ENCODE measurements at regions not wholly inside any gene's neighbourhood (a gene's known extent, or its start where the extent isn't known, plus 50 kb on each side); places are given as distances from the start of the nearest gene placed in this dataset.

- Histone ChIP-seq H3K36me3 (ENCODE audit: control insufficient read depth in 3 of 3, insufficient read depth in 3 of 3, low read length in 3 of 3) (no peaks in the 10 kb centered on the region), H3K27me3 (ENCODE audit: control insufficient read depth in 3 of 3, insufficient read depth in 3 of 3, low read length in 3 of 3) (no peaks in the 10 kb centered on the region), H3K4me3 (ENCODE audit: low read length in 3 of 3) (no peak overlapping the region), H3K9ac (ENCODE audit: low read depth in 1 of 3, low read length in 3 of 3) (no peak overlapping the region), H3K4me1 (ENCODE audit: control insufficient read depth in 3 of 3, insufficient read depth in 3 of 3, low read length in 3 of 3) (no peaks in the 10 kb centered on the region), H3K9me3 (ENCODE audit: control insufficient read depth in 3 of 3, low read length in 3 of 3) (no peaks in the 10 kb centered on the region), H3K27ac (ENCODE audit: low read depth, low read length) (no peak overlapping the region)
Measured at GRCh38 chr5:29697278-29697677, 1496.2 kb upstream of the CDH6 start.

GRCh38 chr5:29672678-29673077 lies 1520.8 kb upstream of the CDH6 start:
- Histone ChIP-seq H3K4me3 (ENCODE audit: low read length in 3 of 3) (no peak overlapping the region), H3K4me1 (ENCODE audit: control insufficient read depth in 3 of 3, insufficient read depth in 3 of 3, low read length in 3 of 3) (no peaks in the 10 kb centered on the region), H3K9ac (ENCODE audit: low read depth in 1 of 3, low read length in 3 of 3) (no peak overlapping the region), H3K9me3 (ENCODE audit: control insufficient read depth in 3 of 3, low read length in 3 of 3) (no peaks in the 10 kb centered on the region), H3K27ac (ENCODE audit: low read depth, low read length) (no peak overlapping the region), H3K27me3 (ENCODE audit: control insufficient read depth in 3 of 3, insufficient read depth in 3 of 3, low read length in 3 of 3) (no peaks in the 10 kb centered on the region), H3K36me3 (ENCODE audit: control insufficient read depth in 3 of 3, insufficient read depth in 3 of 3, low read length in 3 of 3) (no peaks in the 10 kb centered on the region)

- no peaks in the 10 kb centered on the region for H3K36me3 ChIP-seq (ENCODE audit: control insufficient read depth in 3 of 3, insufficient read depth in 3 of 3, low read length in 3 of 3)
- H3K9ac ChIP-seq (ENCODE audit: low read depth in 1 of 3, low read length in 3 of 3) = no peak overlapping the region
- no peaks in the 10 kb centered on the region for H3K27me3 ChIP-seq (ENCODE audit: control insufficient read depth in 3 of 3, insufficient read depth in 3 of 3, low read length in 3 of 3)
- no peak overlapping the region for H3K4me3 ChIP-seq (ENCODE audit: low read length in 3 of 3)
- no peaks in the 10 kb centered on the region for H3K4me1 ChIP-seq (ENCODE audit: control insufficient read depth in 3 of 3, insufficient read depth in 3 of 3, low read length in 3 of 3)
- no peak overlapping the region for H3K27ac ChIP-seq (ENCODE audit: low read depth, low read length)
- peaks cover 0 to 5% (median 0%) of the 10 kb centered on the region in 3 donors for H3K9me3 ChIP-seq (ENCODE audit: control insufficient read depth in 3 of 3, low read length in 3 of 3)
Measured at GRCh38 chr5:29662876-29663275, 1530.6 kb upstream of the CDH6 start.

- Histone ChIP-seq H3K27me3 (ENCODE audit: control insufficient read depth in 3 of 3, insufficient read depth in 3 of 3, low read length in 3 of 3) (no peaks in the 10 kb centered on the region), H3K9ac (ENCODE audit: low read depth in 1 of 3, low read length in 3 of 3) (no peak overlapping the region), H3K4me1 (ENCODE audit: control insufficient read depth in 3 of 3, insufficient read depth in 3 of 3, low read length in 3 of 3) (no peaks in the 10 kb centered on the region)
Measured at GRCh38 chr5:29654954-29655353, 1538.5 kb upstream of the CDH6 start.

GRCh38 chr5:29649321-29649720 lies 1544.2 kb upstream of the CDH6 start:
- H3K9ac ChIP-seq (ENCODE audit: low read depth in 1 of 3, low read length in 3 of 3) = no peak overlapping the region
- no peak overlapping the region for H3K4me3 ChIP-seq (ENCODE audit: low read length in 3 of 3)
- H3K36me3 ChIP-seq (ENCODE audit: control insufficient read depth in 3 of 3, insufficient read depth in 3 of 3, low read length in 3 of 3) = no peaks in the 10 kb centered on the region
- no peaks in the 10 kb centered on the region for H3K4me1 ChIP-seq (ENCODE audit: control insufficient read depth in 3 of 3, insufficient read depth in 3 of 3, low read length in 3 of 3)
- H3K27me3 ChIP-seq (ENCODE audit: control insufficient read depth in 3 of 3, insufficient read depth in 3 of 3, low read length in 3 of 3) = no peaks in the 10 kb centered on the region
- no peak overlapping the region for H3K27ac ChIP-seq (ENCODE audit: low read depth, low read length)
- peaks cover 0 to 3% (median 0%) of the 10 kb centered on the region in 3 donors for H3K9me3 ChIP-seq (ENCODE audit: control insufficient read depth in 3 of 3, low read length in 3 of 3)

More at GRCh38 chr5:29654954-29655353, 1538.5 kb upstream of the CDH6 start:
- H3K9me3 ChIP-seq (ENCODE audit: control insufficient read depth in 3 of 3, low read length in 3 of 3) = peaks cover 0 to 2% (median 0%) of the 10 kb centered on the region in 3 donors
- no peak overlapping the region for H3K27ac ChIP-seq (ENCODE audit: low read depth, low read length)
- H3K4me3 ChIP-seq (ENCODE audit: low read length in 3 of 3) = no peak overlapping the region
- H3K36me3 ChIP-seq (ENCODE audit: control insufficient read depth in 3 of 3, insufficient read depth in 3 of 3, low read length in 3 of 3) = no peaks in the 10 kb centered on the region

- H3K9ac ChIP-seq (ENCODE audit: low read depth in 1 of 3, low read length in 3 of 3) = no peak overlapping the region
- H3K9me3 ChIP-seq (ENCODE audit: control insufficient read depth in 3 of 3, low read length in 3 of 3) = peaks cover 0 to 2% (median 0%) of the 10 kb centered on the region in 3 donors
- H3K27me3 ChIP-seq (ENCODE audit: control insufficient read depth in 3 of 3, insufficient read depth in 3 of 3, low read length in 3 of 3) = no peaks in the 10 kb centered on the region
- no peak overlapping the region for H3K4me3 ChIP-seq (ENCODE audit: low read length in 3 of 3)
- H3K4me1 ChIP-seq (ENCODE audit: control insufficient read depth in 3 of 3, insufficient read depth in 3 of 3, low read length in 3 of 3) = no peaks in the 10 kb centered on the region
- no peaks in the 10 kb centered on the region for H3K36me3 ChIP-seq (ENCODE audit: control insufficient read depth in 3 of 3, insufficient read depth in 3 of 3, low read length in 3 of 3)
- H3K27ac ChIP-seq (ENCODE audit: low read depth, low read length) = no peak overlapping the region
Measured at GRCh38 chr5:29642601-29643000, 1550.9 kb upstream of the CDH6 start.

GRCh38 chr5:29614206-29614605 lies 1579.3 kb upstream of the CDH6 start:
- no peaks in the 10 kb centered on the region for H3K4me1 ChIP-seq (ENCODE audit: control insufficient read depth in 3 of 3, insufficient read depth in 3 of 3, low read length in 3 of 3)
- no peak overlapping the region for H3K27ac ChIP-seq (ENCODE audit: low read depth, low read length)
- no peak overlapping the region for H3K9ac ChIP-seq (ENCODE audit: low read depth in 1 of 3, low read length in 3 of 3)
- no peak overlapping the region for H3K4me3 ChIP-seq (ENCODE audit: low read length in 3 of 3)
- no peaks in the 10 kb centered on the region for H3K36me3 ChIP-seq (ENCODE audit: control insufficient read depth in 3 of 3, insufficient read depth in 3 of 3, low read length in 3 of 3)
- H3K9me3 ChIP-seq (ENCODE audit: control insufficient read depth in 3 of 3, low read length in 3 of 3) = no peaks in the 10 kb centered on the region
- H3K27me3 ChIP-seq (ENCODE audit: control insufficient read depth in 3 of 3, insufficient read depth in 3 of 3, low read length in 3 of 3) = no peaks in the 10 kb centered on the region

GRCh38 chr5:29588236-29588635 lies 1605.2 kb upstream of the CDH6 start:
- Histone ChIP-seq H3K27me3 (ENCODE audit: control insufficient read depth in 3 of 3, insufficient read depth in 3 of 3, low read length in 3 of 3) (no peaks in the 10 kb centered on the region), H3K4me3 (ENCODE audit: low read length in 3 of 3) (no peak overlapping the region), H3K4me1 (ENCODE audit: control insufficient read depth in 3 of 3, insufficient read depth in 3 of 3, low read length in 3 of 3) (no peaks in the 10 kb centered on the region), H3K9me3 (ENCODE audit: control insufficient read depth in 3 of 3, low read length in 3 of 3) (peaks cover 0 to 2% (median 0%) of the 10 kb centered on the region in 3 donors), H3K27ac (ENCODE audit: low read depth, low read length) (no peak overlapping the region), H3K36me3 (ENCODE audit: control insufficient read depth in 3 of 3, insufficient read depth in 3 of 3, low read length in 3 of 3) (no peaks in the 10 kb centered on the region), H3K9ac (ENCODE audit: low read depth in 1 of 3, low read length in 3 of 3) (no peak overlapping the region)

GRCh38 chr5:29587832-29588231 lies 1605.7 kb upstream of the CDH6 start:
- Histone ChIP-seq H3K27ac (ENCODE audit: low read depth, low read length) (no peak overlapping the region), H3K9ac (ENCODE audit: low read depth in 1 of 3, low read length in 3 of 3) (no peak overlapping the region), H3K27me3 (ENCODE audit: control insufficient read depth in 3 of 3, insufficient read depth in 3 of 3, low read length in 3 of 3) (no peaks in the 10 kb centered on the region), H3K36me3 (ENCODE audit: control insufficient read depth in 3 of 3, insufficient read depth in 3 of 3, low read length in 3 of 3) (no peaks in the 10 kb centered on the region), H3K9me3 (ENCODE audit: control insufficient read depth in 3 of 3, low read length in 3 of 3) (peaks cover 0 to 2% (median 0%) of the 10 kb centered on the region in 3 donors), H3K4me3 (ENCODE audit: low read length in 3 of 3) (no peak overlapping the region), H3K4me1 (ENCODE audit: control insufficient read depth in 3 of 3, insufficient read depth in 3 of 3, low read length in 3 of 3) (no peaks in the 10 kb centered on the region)

- no peak overlapping the region for H3K27ac ChIP-seq (ENCODE audit: low read depth, low read length)
- no peaks in the 10 kb centered on the region for H3K27me3 ChIP-seq (ENCODE audit: control insufficient read depth in 3 of 3, insufficient read depth in 3 of 3, low read length in 3 of 3)
- H3K36me3 ChIP-seq (ENCODE audit: control insufficient read depth in 3 of 3, insufficient read depth in 3 of 3, low read length in 3 of 3) = no peaks in the 10 kb centered on the region
- no peak overlapping the region for H3K9ac ChIP-seq (ENCODE audit: low read depth in 1 of 3, low read length in 3 of 3)
- H3K9me3 ChIP-seq (ENCODE audit: control insufficient read depth in 3 of 3, low read length in 3 of 3) = no peaks in the 10 kb centered on the region
- no peak overlapping the region for H3K4me3 ChIP-seq (ENCODE audit: low read length in 3 of 3)
- H3K4me1 ChIP-seq (ENCODE audit: control insufficient read depth in 3 of 3, insufficient read depth in 3 of 3, low read length in 3 of 3) = no peaks in the 10 kb centered on the region
Measured at GRCh38 chr5:29568028-29568427, 1625.5 kb upstream of the CDH6 start.

- H3K9ac ChIP-seq (ENCODE audit: low read depth in 1 of 3, low read length in 3 of 3) = no peak overlapping the region
- no peaks in the 10 kb centered on the region for H3K27me3 ChIP-seq (ENCODE audit: control insufficient read depth in 3 of 3, insufficient read depth in 3 of 3, low read length in 3 of 3)
- no peaks in the 10 kb centered on the region for H3K36me3 ChIP-seq (ENCODE audit: control insufficient read depth in 3 of 3, insufficient read depth in 3 of 3, low read length in 3 of 3)
- peaks cover 0 to 4% (median 4%) of the 10 kb centered on the region in 3 donors for H3K9me3 ChIP-seq (ENCODE audit: control insufficient read depth in 3 of 3, low read length in 3 of 3)
- H3K4me3 ChIP-seq (ENCODE audit: low read length in 3 of 3) = no peak overlapping the region
- no peak overlapping the region for H3K27ac ChIP-seq (ENCODE audit: low read depth, low read length)
- H3K4me1 ChIP-seq (ENCODE audit: control insufficient read depth in 3 of 3, insufficient read depth in 3 of 3, low read length in 3 of 3) = no peaks in the 10 kb centered on the region
Measured at GRCh38 chr5:29561564-29561963, 1631.9 kb upstream of the CDH6 start.

Measured in skeletal muscle tissue (tissue), 3 donors.